ENCODE measurements at regions not wholly inside any gene's neighbourhood (a gene's known extent, or its start where the extent isn't known, plus 50 kb on each side); places are given as distances from the start of the nearest gene placed in this dataset.

GRCh38 chr5:104223885-104224773, 661.5 kb upstream of the NUDT12 start:
- Histone ChIP-seq H3K27ac (ENCODE audit: low read depth in 2 of 2, low read length in 2 of 2) (no peak overlapping the region), H3K27me3 (ENCODE audit: control insufficient read depth in 2 of 2, insufficient read depth in 2 of 2, low read length in 2 of 2) (no peaks in the 10 kb centered on the region), H3K36me3 (ENCODE audit: control insufficient read depth in 2 of 2, insufficient read depth in 2 of 2, low read length in 2 of 2) (no peaks in the 10 kb centered on the region), H3K4me1 (ENCODE audit: control insufficient read depth in 2 of 2, insufficient read depth in 2 of 2, low read length in 2 of 2) (no peaks in the 10 kb centered on the region), H3K9ac (ENCODE audit: low read depth in 1 of 2, low read length in 2 of 2) (no peak overlapping the region), H3K4me3 (ENCODE audit: low read length in 2 of 2) (no peak overlapping the region), H3K9me3 (ENCODE audit: control insufficient read depth in 2 of 2, low read length in 2 of 2) (no peaks in the 10 kb centered on the region)

- Histone ChIP-seq H3K9me3 (ENCODE audit: control insufficient read depth in 2 of 2, low read length in 2 of 2) (no peaks in the 10 kb centered on the region), H3K9ac (ENCODE audit: low read depth in 1 of 2, low read length in 2 of 2) (no peak overlapping the region), H3K27me3 (ENCODE audit: control insufficient read depth in 2 of 2, insufficient read depth in 2 of 2, low read length in 2 of 2) (no peaks in the 10 kb centered on the region), H3K4me3 (ENCODE audit: low read length in 2 of 2) (no peak overlapping the region), H3K36me3 (ENCODE audit: control insufficient read depth in 2 of 2, insufficient read depth in 2 of 2, low read length in 2 of 2) (no peaks in the 10 kb centered on the region), H3K4me1 (ENCODE audit: control insufficient read depth in 2 of 2, insufficient read depth in 2 of 2, low read length in 2 of 2) (no peaks in the 10 kb centered on the region), H3K27ac (ENCODE audit: low read depth in 2 of 2, low read length in 2 of 2) (no peak overlapping the region)
Observed at GRCh38 chr5:104218200-104218599, 655.6 kb upstream of the NUDT12 start.

- H3K9ac ChIP-seq (ENCODE audit: low read depth in 1 of 2, low read length in 2 of 2) = no peak overlapping the region
- no peak overlapping the region for H3K4me3 ChIP-seq (ENCODE audit: low read length in 2 of 2)
- no peak overlapping the region for H3K27ac ChIP-seq (ENCODE audit: low read depth in 2 of 2, low read length in 2 of 2)
- H3K27me3 ChIP-seq (ENCODE audit: control insufficient read depth in 2 of 2, insufficient read depth in 2 of 2, low read length in 2 of 2) = no peaks in the 10 kb centered on the region
- no peaks in the 10 kb centered on the region for H3K36me3 ChIP-seq (ENCODE audit: control insufficient read depth in 2 of 2, insufficient read depth in 2 of 2, low read length in 2 of 2)
- H3K9me3 ChIP-seq (ENCODE audit: control insufficient read depth in 2 of 2, low read length in 2 of 2) = no peaks in the 10 kb centered on the region
- no peaks in the 10 kb centered on the region for H3K4me1 ChIP-seq (ENCODE audit: control insufficient read depth in 2 of 2, insufficient read depth in 2 of 2, low read length in 2 of 2)
Observed at GRCh38 chr5:104213216-104213615, 650.6 kb upstream of the NUDT12 start.

GRCh38 chr5:104199771-104200170, 637.2 kb upstream of the NUDT12 start:
- H3K4me1 ChIP-seq (ENCODE audit: control insufficient read depth in 2 of 2, insufficient read depth in 2 of 2, low read length in 2 of 2) = no peaks in the 10 kb centered on the region
- H3K27ac ChIP-seq (ENCODE audit: low read depth in 2 of 2, low read length in 2 of 2) = no peak overlapping the region
- H3K27me3 ChIP-seq (ENCODE audit: control insufficient read depth in 2 of 2, insufficient read depth in 2 of 2, low read length in 2 of 2) = no peaks in the 10 kb centered on the region
- H3K9ac ChIP-seq (ENCODE audit: low read depth in 1 of 2, low read length in 2 of 2) = no peak overlapping the region
- H3K4me3 ChIP-seq (ENCODE audit: low read length in 2 of 2) = no peak overlapping the region
- H3K36me3 ChIP-seq (ENCODE audit: control insufficient read depth in 2 of 2, insufficient read depth in 2 of 2, low read length in 2 of 2) = no peaks in the 10 kb centered on the region
- H3K9me3 ChIP-seq (ENCODE audit: control insufficient read depth in 2 of 2, low read length in 2 of 2) = no peaks in the 10 kb centered on the region

GRCh38 chr5:104198156-104198555, 635.6 kb upstream of the NUDT12 start:
- H3K9me3 ChIP-seq (ENCODE audit: control insufficient read depth in 2 of 2, low read length in 2 of 2) = no peaks in the 10 kb centered on the region
- H3K36me3 ChIP-seq (ENCODE audit: control insufficient read depth in 2 of 2, insufficient read depth in 2 of 2, low read length in 2 of 2) = no peaks in the 10 kb centered on the region
- no peak overlapping the region for H3K9ac ChIP-seq (ENCODE audit: low read depth in 1 of 2, low read length in 2 of 2)
- no peaks in the 10 kb centered on the region for H3K27me3 ChIP-seq (ENCODE audit: control insufficient read depth in 2 of 2, insufficient read depth in 2 of 2, low read length in 2 of 2)
- H3K4me3 ChIP-seq (ENCODE audit: low read length in 2 of 2) = no peak overlapping the region
- H3K4me1 ChIP-seq (ENCODE audit: control insufficient read depth in 2 of 2, insufficient read depth in 2 of 2, low read length in 2 of 2) = no peaks in the 10 kb centered on the region
- H3K27ac ChIP-seq (ENCODE audit: low read depth in 2 of 2, low read length in 2 of 2) = no peak overlapping the region

- H3K4me1 ChIP-seq (ENCODE audit: control insufficient read depth in 2 of 2, insufficient read depth in 2 of 2, low read length in 2 of 2) = no peaks in the 10 kb centered on the region
- H3K4me3 ChIP-seq (ENCODE audit: low read length in 2 of 2) = no peak overlapping the region
- no peak overlapping the region for H3K9ac ChIP-seq (ENCODE audit: low read depth in 1 of 2, low read length in 2 of 2)
- H3K36me3 ChIP-seq (ENCODE audit: control insufficient read depth in 2 of 2, insufficient read depth in 2 of 2, low read length in 2 of 2) = no peaks in the 10 kb centered on the region
- no peaks in the 10 kb centered on the region for H3K27me3 ChIP-seq (ENCODE audit: control insufficient read depth in 2 of 2, insufficient read depth in 2 of 2, low read length in 2 of 2)
- H3K9me3 ChIP-seq (ENCODE audit: control insufficient read depth in 2 of 2, low read length in 2 of 2) = no peaks in the 10 kb centered on the region
- no peak overlapping the region for H3K27ac ChIP-seq (ENCODE audit: low read depth in 2 of 2, low read length in 2 of 2)
Observed at GRCh38 chr5:104189909-104190308, 627.3 kb upstream of the NUDT12 start.

- Histone ChIP-seq H3K9ac (ENCODE audit: low read depth in 1 of 2, low read length in 2 of 2) (no peak overlapping the region), H3K9me3 (ENCODE audit: control insufficient read depth in 2 of 2, low read length in 2 of 2) (no peaks in the 10 kb centered on the region), H3K4me1 (ENCODE audit: control insufficient read depth in 2 of 2, insufficient read depth in 2 of 2, low read length in 2 of 2) (no peaks in the 10 kb centered on the region), H3K27me3 (ENCODE audit: control insufficient read depth in 2 of 2, insufficient read depth in 2 of 2, low read length in 2 of 2) (no peaks in the 10 kb centered on the region), H3K4me3 (ENCODE audit: low read length in 2 of 2) (no peak overlapping the region), H3K36me3 (ENCODE audit: control insufficient read depth in 2 of 2, insufficient read depth in 2 of 2, low read length in 2 of 2) (no peaks in the 10 kb centered on the region), H3K27ac (ENCODE audit: low read depth in 2 of 2, low read length in 2 of 2) (no peak overlapping the region)
Observed at GRCh38 chr5:104189031-104189430, 626.4 kb upstream of the NUDT12 start.

GRCh38 chr5:104187656-104188055, 625.1 kb upstream of the NUDT12 start:
- H3K9ac ChIP-seq (ENCODE audit: low read depth in 1 of 2, low read length in 2 of 2) = no peak overlapping the region
- no peak overlapping the region for H3K4me3 ChIP-seq (ENCODE audit: low read length in 2 of 2)
- no peaks in the 10 kb centered on the region for H3K4me1 ChIP-seq (ENCODE audit: control insufficient read depth in 2 of 2, insufficient read depth in 2 of 2, low read length in 2 of 2)
- H3K27me3 ChIP-seq (ENCODE audit: control insufficient read depth in 2 of 2, insufficient read depth in 2 of 2, low read length in 2 of 2) = no peaks in the 10 kb centered on the region
- H3K9me3 ChIP-seq (ENCODE audit: control insufficient read depth in 2 of 2, low read length in 2 of 2) = no peaks in the 10 kb centered on the region
- no peak overlapping the region for H3K27ac ChIP-seq (ENCODE audit: low read depth in 2 of 2, low read length in 2 of 2)
- H3K36me3 ChIP-seq (ENCODE audit: control insufficient read depth in 2 of 2, insufficient read depth in 2 of 2, low read length in 2 of 2) = no peaks in the 10 kb centered on the region

- Histone ChIP-seq H3K4me3 (ENCODE audit: low read length in 2 of 2) (no peak overlapping the region), H3K36me3 (ENCODE audit: control insufficient read depth in 2 of 2, insufficient read depth in 2 of 2, low read length in 2 of 2) (no peaks in the 10 kb centered on the region), H3K9me3 (ENCODE audit: control insufficient read depth in 2 of 2, low read length in 2 of 2) (no peaks in the 10 kb centered on the region), H3K4me1 (ENCODE audit: control insufficient read depth in 2 of 2, insufficient read depth in 2 of 2, low read length in 2 of 2) (no peaks in the 10 kb centered on the region), H3K27me3 (ENCODE audit: control insufficient read depth in 2 of 2, insufficient read depth in 2 of 2, low read length in 2 of 2) (no peaks in the 10 kb centered on the region), H3K9ac (ENCODE audit: low read depth in 1 of 2, low read length in 2 of 2) (no peak overlapping the region), H3K27ac (ENCODE audit: low read depth in 2 of 2, low read length in 2 of 2) (no peak overlapping the region)
Observed at GRCh38 chr5:104186510-104186909, 623.9 kb upstream of the NUDT12 start.

- H3K4me1 ChIP-seq (ENCODE audit: control insufficient read depth in 2 of 2, insufficient read depth in 2 of 2, low read length in 2 of 2) = no peaks in the 10 kb centered on the region
- H3K27ac ChIP-seq (ENCODE audit: low read depth in 2 of 2, low read length in 2 of 2) = no peak overlapping the region
- no peaks in the 10 kb centered on the region for H3K27me3 ChIP-seq (ENCODE audit: control insufficient read depth in 2 of 2, insufficient read depth in 2 of 2, low read length in 2 of 2)
- H3K9me3 ChIP-seq (ENCODE audit: control insufficient read depth in 2 of 2, low read length in 2 of 2) = no peaks in the 10 kb centered on the region
- H3K36me3 ChIP-seq (ENCODE audit: control insufficient read depth in 2 of 2, insufficient read depth in 2 of 2, low read length in 2 of 2) = no peaks in the 10 kb centered on the region
- no peak overlapping the region for H3K9ac ChIP-seq (ENCODE audit: low read depth in 1 of 2, low read length in 2 of 2)
- H3K4me3 ChIP-seq (ENCODE audit: low read length in 2 of 2) = no peak overlapping the region
Observed at GRCh38 chr5:104186100-104186499, 623.5 kb upstream of the NUDT12 start.
